ENCODE measurements at regions not wholly inside any gene's neighbourhood (a gene's known extent, or its start where the extent isn't known, plus 50 kb on each side); places are given as distances from the start of the nearest gene placed in this dataset.
"Not testable (repeated sequence)": the region's sequence is repeated elsewhere in the genome, so short reads cannot be mapped to it uniquely, and the experiment has no call there.

DNA sequence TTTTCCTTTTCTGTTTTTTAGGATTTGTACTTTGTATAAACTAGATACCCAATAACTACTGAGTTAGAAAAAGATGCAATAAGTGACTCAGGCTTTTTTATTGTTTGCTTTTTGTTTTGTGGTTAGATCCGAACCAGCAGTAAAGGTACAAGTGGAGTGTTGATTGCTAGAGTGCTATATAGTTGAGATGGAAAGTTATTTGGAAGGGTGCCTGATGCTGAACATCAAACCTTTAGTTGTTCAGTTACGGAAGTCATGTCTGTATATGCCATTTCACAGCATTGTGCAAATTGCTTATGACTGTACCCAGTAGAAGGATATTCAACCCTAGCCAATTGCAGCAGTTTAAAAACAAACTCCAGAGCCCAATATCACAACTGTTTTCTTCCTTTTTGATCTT lies 285.1 kb downstream of the MAT2B start:
- DNase-seq, result no peak

DNA sequence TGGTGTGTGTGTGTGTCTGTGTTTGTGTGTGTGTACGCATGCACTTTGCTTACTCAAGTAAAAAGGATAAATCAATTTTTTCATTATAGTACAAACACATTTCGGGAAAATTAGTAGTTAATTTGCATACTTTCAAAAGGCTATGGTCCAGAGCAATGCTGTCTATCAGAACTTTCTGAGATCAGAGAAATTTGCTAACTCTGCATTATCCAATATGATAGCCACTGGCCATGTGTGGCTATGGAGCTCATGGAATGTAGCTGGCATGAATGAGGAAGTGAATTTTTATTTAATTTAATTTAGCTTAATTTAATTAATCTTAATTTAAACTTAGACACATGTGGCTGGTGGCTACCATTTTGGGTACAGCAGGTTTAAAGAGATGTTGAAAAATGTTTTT lies 289.6 kb downstream of the MAT2B start:
- DNase-seq, result no peak

DNA sequence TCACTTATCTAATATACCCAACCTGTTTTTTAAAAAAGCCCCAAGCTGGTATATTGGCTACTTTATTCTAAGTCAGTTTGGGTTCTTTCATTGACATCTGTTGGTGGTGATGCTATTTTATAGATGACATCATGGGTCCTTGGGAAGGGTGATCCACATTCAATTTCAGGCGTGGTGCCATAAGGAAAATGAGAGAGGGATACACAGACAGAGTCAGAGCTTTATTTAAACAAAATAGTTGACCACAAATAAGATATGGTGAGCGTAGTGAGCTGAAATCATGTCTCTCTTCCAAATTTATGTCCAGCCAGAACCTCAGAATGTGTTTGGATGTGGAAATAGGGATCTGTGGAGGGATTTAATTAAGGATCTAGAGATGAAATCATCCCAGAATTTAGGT lies 302.4 kb downstream of the MAT2B start:
- no peak for DNase-seq

DNA sequence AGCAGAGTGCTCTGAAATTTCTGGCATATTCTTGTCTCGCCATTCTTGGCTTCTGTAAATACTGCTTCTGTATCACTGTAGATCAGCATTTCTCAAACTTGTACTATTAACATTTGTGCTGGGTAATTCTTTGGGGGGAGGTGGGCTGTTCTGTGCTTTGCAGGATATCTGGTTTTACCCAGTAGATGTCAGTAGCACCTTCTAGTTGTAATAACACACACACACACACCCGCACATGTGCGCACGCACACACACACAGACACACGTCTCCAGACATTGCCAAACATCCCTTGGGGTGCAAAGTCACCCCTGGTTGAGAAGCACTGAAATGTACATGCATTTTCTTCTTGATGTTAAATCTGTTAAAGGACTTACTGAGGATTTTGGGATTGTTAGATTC lies 304.1 kb downstream of the MAT2B start:
- DNase-seq, result no peak

DNA sequence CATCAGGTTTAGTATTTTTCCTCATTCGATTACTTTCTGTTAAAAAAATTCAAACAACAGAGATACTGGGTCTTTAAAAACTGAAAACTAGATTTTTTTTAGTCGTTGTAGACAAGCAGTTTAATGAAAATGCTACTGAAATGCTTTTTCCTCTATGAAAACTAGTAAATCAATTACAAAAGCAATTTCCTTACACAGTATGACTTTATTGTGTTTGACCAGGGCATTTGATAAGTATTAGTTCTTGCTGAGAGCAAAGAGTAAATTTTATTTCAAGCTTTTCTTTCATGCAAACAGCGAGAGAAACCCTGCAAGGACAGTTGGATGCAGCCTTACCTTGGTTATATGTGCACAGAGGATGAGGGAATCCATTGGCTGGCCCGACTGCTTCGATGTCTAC lies 308.5 kb downstream of the MAT2B start:
- no peak for DNase-seq

DNA sequence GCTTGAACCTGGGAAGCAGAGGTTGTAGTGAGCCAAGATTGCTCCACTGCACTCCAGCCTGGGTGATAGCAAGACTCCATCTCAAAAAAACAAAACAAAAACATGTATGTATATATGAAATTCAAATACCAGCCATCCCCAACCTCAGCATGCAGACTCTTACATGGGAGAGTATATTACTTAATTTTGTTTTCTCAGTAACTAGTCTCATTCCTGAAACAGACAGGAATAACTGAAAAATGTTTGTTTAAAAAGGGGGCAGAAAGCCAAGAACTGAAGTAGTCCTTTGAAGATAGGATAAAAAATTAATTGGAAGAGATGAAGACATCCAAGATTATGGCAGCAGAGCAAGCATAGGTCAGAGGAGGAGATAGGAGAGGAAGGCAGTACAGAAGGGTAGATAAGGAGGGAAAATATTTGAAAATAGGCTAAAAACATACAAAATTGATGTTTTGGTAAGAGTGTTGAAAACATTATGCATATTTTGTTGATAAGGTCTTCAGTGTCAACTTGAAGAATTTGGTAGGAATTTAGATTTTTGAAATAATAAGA lies 309.9 kb downstream of the MAT2B start:
- DNase-seq, result no peak

DNA sequence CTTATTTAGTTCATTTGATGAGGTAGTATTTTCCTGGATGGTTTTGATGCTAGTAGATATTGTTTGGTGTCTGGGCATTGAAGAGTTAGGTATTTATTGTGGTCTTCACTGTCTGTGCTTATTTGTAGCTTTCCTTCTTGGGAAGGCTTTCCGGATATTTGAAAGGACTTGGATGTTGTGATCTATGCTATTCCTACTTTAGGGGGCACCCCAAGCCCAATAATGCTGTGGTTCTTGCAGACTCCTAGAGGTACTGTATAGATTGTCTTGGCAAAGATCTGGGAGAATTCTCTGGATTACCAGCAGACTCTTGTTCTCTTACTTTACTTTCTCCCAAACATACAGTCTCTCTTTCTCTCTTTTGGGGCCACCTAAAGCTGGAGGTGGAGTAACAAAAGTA lies 315.7 kb downstream of the MAT2B start:
- no peak for DNase-seq

DNA sequence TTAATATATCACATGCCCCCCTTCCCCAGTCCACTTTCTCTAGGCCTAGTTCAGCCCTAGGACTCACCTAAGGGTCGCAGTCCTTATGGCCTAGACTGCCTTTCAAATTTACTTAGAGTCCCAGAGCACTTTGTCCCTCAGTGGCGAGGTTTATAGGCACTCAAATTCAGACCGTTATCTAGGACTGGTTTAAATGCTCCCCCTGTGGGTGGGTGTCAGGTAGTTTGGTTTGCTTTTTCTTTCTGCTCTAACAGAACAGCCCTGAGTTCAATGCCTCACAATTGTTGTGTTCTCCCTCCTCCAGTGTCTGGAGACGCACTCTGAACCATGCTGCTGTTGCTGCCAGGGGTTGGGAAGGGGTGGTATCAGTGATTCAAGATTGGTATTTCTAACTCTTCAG lies 317.1 kb downstream of the MAT2B start:
- DNase-seq, result no peak

DNA sequence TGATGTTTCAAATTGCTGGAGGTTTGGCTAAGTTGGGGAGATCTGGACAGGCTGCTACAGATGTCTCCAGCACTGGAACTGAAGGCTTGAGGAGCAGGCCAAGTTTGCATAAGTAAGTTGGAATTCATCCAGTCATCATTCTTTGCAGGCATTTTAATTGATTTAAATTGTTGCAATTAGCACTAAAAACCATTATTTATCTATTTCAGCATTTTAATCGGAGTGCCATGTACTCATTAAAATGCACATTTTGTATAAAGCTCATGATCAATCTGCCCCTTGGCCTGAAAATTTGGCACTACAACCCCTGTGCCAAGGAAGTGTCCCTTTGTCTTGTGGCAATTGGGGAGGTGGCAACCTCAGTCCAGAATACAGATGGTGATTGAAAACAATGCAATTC lies 320.2 kb downstream of the MAT2B start:
- DNase-seq, result no peak

DNA sequence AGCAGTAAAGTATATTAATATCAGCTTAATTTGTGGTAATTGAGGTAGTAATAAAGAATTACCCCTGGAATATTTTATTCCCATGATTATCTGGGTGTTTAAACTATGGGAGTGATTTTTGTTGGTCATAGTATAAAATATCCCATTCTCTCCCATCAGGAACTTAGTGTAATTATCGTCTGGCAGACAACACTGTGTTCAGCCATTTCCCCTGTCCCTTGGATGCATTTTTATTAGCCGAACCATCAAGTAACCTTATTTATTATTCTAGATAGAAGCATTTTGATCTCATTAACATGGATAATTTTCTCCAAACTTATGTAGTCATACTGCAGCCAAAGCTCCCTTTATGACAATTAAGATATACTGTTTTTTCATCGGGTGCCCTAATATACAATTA lies 320.8 kb downstream of the MAT2B start:
- DNase-seq, result no peak

DNA sequence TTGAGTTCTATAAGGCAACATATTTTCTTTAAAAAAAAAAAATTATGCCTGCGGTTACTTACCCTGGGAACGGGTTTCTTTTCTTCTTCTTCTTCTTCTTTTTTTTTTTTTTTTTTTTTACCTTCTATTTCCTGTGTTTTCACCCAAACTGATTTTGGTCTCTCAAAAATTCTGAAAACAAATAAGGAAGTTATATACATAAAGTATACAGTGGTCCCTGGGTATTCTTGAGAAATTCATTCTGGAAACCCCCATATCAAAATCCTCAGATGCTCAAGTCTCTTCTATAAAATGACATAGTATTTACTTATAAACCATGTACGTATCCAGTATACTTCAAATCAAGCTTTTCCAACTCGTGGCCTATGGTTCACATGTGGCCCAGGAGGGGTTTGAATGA lies 326.7 kb downstream of the MAT2B start:
- DNase-seq, result no peak

DNA sequence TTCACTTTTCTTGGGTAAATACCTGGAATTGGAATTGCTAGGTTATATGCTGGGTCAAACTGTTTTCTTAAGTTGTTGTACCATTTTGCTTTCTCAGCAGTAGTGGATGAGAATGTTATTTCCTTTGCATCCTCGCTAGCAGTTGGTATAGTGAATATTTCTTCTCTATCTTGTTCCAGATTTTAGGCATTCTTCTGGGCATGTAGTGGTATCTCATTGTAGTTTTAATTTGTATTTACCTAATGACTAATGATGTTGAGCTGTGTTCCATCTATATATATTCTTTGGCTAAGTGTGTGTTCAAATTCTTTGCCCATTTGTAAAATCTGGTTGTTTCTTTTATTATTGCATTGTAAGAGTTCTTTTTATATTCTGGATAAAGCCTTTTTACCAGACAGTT lies 333.3 kb downstream of the MAT2B start:
- DNase-seq, result no peak

DNA sequence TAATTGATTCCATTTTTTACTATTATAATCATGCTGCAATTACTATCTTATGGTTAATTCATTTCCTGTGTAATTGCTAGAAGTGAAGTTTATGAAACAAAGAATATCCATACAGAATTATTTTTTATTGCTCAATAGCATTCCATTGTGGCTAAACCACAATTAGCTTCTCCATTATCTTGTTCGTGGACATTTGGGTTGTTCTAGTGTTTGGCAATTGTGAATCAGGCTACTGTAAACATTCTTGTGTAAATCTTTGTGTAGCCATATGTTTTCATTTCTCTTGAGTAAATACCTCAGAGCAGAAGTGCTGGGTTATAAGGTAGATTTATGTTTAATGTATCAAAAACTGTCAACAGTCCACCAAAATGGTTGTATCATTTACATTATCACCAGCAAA lies 341.1 kb downstream of the MAT2B start:
- DNase-seq, result no peak

DNA sequence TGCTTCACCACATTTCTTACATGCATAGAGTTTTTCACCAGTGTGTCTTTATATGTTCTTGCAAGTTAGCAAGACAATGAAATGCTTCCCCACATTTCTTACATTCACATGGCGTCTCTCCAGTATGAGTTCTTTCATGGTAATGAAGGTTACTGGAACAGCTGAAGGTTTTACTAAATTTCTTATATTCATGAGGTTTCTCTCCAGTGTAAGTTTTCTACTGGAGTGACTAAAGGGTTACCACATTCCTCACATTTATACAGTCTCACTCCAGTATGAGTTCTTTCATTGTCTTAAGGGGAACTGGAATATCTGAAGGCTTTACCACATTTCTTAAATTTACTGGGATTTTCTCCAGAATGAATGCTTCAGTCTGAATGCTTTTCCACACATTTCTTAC lies 350.3 kb downstream of the MAT2B start:
- no peak for DNase-seq

DNA sequence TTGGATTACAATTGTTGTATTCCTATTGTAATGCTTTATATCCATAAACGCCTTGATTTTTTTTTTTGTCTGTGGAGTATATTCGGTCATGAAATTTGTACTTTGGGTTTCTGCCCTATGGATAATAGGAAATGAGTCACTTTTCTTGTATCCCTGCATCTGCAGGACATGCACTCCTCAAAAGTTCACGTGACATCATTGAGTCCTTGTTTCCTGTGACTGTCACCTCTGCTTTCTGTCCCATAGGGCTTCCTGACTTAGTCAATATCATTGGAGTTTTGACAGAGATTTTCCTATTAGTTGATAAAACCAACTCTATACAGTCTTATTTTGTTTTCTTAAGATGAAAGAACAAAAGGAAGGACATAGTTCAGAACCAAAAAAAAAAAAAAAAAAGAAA lies 356.3 kb downstream of the MAT2B start:
- DNase-seq, result no peak

DNA sequence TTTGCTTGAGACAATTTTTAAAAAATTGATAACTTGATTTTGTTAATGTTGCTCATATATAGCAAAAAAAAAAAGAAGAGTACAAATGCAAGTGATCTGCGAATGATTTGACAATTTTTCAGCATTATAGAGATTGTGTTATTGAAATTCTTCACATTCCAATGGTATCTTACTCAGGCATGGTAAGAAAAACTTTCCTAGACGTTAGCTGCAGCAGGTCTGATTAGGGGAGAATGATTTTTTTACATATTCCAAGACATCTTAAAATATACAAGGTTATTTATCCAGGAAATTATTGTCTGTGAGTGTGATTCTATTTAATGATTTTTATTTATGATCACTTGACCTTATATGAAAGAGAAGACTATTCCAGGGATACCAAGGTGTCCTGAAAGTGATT lies 361.9 kb downstream of the MAT2B start:
- no peak for DNase-seq

DNA sequence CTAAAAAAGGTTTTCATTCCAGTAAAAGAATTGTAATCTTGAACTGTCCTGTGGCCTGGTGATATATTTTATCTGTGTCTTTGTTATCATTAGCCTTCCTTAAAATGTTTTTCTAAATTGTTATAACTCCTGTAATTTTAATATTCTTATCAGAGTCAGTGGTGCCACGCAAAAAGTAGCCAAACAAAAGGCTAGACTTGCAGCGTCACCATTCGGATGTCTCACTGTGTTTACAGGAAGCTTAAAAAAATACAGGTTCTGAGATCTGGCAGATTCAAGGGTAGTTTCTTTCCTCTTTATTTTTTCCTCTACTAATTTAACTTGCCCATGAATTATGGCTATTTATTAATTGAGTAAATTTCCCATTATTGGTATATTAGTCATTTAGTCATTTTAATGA lies 362.3 kb downstream of the MAT2B start:
- no peak for DNase-seq

DNA sequence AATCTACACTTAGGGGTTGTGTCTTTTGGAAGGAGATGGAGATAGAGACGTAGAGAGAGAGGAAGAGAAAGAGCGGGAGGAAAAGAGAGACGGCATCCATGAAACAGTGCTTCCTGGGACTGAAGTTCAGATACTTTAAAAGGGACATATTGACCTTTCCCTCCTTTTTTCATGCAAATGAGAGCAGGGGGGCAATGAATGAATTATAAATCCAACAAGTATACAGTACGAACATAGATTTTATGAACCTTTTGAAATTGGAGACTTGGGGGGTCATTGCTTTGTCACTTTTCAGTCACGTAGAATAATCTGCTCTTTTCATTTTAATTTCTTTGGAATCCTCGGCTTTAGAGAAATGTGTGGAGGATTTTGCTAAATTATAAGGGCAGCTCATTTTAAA lies 364.2 kb downstream of the MAT2B start:
- DNase-seq, result no peak

DNA sequence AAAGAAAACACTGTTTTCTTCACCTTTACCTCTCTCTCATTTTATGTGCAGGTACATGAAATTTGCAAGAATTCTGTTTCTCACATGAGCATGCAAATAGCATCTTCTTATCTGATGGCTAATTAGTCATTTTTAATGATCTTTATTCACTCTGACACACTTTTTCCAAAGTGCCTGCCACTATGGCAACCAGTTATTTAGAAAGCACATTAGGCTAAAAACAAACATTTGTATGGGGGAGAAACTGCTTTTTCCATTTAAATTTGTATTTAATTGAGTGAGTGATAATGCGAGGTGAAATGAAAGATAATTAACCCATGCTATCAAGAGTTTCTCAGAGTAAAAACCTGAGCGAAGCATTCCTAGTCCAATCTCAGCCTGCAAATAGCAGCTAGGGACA lies 365.0 kb downstream of the MAT2B start:
- DNase-seq, result no peak

DNA sequence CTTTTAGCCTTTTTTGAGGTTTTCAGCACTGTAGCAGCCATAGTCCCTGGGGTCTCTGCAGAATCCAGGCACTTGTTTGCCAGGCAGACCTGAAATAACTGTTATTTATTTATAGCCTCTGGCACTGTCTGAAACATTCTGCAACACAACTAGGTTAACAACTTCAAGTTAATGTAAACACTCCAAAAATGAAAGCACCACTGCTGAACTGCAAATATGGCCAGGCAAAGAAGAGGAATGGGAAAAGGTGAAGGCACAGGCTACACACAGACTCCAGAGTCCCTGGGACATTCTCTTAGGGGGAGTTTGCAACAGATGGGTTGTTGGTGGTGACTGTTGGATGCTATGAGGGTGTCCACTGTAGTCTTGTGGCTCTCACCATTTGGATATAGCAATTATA lies 369.0 kb downstream of the MAT2B start:
- no peak for DNase-seq

DNA sequence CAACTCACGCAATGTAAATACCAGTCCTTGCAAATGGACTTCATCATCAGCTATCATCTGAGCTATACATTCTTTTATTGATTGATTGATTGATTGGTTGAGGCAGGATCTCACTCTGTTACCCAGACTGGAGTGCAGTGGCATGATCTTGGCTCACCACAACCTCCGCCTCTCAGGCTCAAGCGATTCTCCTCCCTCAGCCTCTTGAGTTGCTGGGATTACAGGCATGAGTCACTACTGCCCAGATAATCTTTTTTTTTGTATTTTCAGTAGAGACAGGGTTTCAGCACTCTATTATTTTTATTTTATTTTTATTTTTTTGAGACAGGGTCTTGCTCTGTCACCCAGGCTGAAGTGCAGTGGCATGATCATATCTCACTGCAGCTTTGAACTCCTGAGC lies 369.5 kb downstream of the MAT2B start:
- not testable (repeated sequence) for DNase-seq

DNA sequence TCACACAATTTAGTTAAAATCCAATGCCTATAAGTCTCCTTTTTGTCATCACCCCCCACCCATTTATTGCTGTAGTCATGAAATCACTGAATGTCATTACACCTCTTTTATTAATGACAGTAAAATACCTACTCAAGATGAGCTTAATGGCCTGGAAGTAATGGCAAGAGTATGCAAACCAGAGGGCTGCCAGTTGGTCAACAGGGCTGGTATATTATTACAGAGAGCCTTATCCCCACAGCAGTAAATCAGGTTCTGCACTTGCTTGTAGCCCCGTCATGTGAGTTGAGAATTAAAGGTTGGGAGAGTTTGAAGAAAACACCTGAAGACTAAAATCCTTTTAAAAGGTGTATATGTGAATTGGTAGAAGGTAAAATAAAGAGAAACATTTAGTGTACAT lies 372.4 kb downstream of the MAT2B start:
- DNase-seq, result no peak

DNA sequence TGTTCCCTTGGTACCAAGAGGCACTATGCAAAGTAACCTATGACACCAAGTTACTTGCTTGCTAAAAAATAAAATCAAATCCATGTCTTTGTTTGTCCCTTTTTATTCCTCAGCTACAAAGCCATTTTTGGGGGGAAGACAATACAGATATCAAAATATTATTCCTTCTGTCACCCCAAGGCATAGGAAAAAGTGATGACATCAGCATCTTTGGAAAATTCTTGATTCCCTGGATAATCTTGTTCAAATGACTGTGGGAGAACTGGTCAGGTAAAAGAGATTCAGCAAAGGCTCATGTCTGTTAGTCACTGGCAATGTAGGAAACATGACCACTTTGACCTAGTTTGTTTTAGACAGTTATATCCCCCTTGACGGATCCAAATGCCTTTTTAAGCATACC lies 373.1 kb downstream of the MAT2B start:
- no peak for DNase-seq

DNA sequence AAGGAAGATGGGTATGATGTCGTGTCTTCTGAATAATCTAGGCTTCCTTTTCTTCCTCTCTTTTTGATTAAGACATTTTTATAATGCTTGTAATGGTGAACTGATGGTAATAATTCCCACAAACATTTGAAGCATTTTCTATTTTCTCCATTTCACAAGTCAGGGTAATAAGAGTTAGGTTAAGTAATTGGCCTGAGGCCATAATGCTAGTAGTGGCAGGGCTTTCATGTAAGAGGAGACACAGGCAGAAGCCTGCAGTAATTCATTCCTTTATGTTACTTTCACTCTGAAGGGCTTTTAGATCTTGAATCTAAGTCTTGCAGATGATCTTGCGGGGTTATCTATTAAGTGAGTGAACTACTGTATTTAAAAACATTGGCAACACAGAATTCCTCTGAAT lies 374.9 kb downstream of the MAT2B start:
- DNase-seq, result no peak

DNA sequence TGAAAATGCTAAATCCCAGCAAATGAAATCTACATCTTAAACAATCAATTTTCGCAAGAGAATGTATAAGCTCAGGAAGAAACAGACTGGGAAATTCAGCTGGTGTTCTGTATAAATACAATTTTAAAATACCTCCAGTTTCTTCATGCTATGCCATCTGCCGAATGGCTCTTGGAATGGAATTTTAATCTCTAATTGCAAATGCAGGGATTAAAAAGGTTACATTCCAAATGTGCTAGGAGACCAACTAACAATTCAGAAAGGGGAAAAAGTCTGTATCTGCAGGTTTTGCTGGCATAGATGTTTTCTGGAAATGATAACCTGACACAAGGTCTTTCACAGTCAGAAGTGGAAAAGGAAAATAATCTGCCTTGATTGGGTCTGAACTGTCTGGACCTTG lies 379.7 kb downstream of the MAT2B start:
- no peak for DNase-seq

DNA sequence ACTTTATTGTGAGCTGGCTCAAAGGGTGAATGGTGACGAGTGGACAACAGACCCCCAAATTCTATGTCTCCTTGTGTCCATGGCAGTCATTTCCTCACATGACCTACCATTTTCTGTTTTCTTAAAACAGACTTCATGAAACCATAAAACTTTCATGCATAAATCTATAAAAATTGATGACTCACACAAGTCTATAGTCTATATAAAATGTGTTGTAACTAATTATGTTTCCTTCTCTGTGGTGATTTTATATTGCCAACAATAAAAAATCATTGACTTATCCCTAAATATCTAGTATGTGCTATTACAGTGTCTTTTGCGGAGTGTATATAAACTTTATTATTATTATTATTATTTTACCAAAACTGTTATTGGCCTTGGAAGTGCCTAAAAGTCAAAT lies 382.4 kb downstream of the MAT2B start:
- DNase-seq, result no peak

Measured in islet precursor cell (in vitro differentiated cells).